Liver (tissue), 3 donors: ENCODE measurements at regions not wholly inside any gene's neighbourhood (a gene's known extent, or its start where the extent isn't known, plus 50 kb on each side); places are given as distances from the start of the nearest gene placed in this dataset.

ENCODE experiments used
- JUND ChIP-seq, 2 donors: IDR thresholded peaks; 2 replicates each; pipeline ENCODE4 v1.6.1; 2016; ENCODE audit warnings: antibody characterized with exemption in 2 of 2
- TF ChIP-seq, protein P1 (sequence below): fragments of 150-350 bp; IDR thresholded peaks from 2 replicates; pipeline ENCODE4 v1.5.1; 2017; ENCODE audit warnings: improper control_type of control experiment, low read depth, low read length; ENCODE audit not compliant: missing input control
- TF ChIP-seq, protein P2 (sequence below): IDR thresholded peaks from 2 replicates; pipeline ENCODE4 v1.6.1; 2016; ENCODE audit warnings: antibody characterized with exemption, mild to moderate bottlenecking
- TF ChIP-seq, protein P3 (sequence below): IDR thresholded peaks from 2 replicates; pipeline ENCODE4 v1.6.1; 2016; ENCODE audit warnings: antibody characterized with exemption
- donor health status: healthy.
- donor health status: healthy.

DNA sequence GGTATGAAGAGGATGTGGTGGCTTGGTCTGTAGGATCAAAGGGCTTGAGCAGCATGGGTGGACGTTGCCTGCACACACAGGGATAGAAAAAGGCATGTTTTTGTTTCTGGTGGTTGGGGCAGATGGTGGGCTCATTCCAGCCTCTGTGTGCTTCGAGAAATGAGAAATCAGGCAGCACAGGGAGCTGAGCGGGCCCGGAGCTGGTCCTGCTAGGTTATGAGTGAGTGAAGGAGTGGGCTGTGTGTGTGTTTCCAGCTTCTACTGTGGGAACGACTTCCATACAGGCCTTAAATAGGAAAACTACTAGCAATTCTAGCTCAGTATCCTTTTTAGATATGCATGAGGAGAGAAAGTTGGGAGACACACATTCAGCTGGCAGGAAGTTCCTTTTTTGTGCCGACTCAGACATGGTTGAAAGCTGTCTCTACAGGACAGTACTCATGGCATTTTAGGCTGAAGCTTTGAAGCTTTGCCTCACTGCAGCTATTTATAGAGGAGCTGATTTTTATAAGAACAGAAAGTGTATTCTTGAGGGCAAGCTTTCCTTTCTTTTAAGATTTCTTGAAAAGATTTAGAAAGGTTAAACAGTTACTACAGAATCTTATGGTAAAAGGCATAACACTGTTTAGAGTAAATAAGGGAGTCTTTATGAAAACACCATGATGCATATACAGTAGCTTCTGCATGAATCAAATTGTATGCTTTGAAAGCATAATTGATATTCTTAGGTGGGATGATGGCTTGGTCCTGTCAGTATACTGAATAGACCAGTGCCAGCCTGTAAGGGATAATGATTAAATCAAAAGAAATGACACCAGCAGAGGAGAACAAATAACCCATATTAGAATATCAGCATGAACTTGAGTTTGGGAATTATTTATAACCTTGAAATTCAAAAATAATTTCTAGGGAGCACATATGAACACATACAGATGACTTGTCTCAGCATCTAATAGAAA is 104.0 kb upstream of the MAN1A1 start:
- TF ChIP-seq JUND (IDR thresholded peaks at IDR 0.05), result no peak
- TF ChIP-seq, protein P1, sequence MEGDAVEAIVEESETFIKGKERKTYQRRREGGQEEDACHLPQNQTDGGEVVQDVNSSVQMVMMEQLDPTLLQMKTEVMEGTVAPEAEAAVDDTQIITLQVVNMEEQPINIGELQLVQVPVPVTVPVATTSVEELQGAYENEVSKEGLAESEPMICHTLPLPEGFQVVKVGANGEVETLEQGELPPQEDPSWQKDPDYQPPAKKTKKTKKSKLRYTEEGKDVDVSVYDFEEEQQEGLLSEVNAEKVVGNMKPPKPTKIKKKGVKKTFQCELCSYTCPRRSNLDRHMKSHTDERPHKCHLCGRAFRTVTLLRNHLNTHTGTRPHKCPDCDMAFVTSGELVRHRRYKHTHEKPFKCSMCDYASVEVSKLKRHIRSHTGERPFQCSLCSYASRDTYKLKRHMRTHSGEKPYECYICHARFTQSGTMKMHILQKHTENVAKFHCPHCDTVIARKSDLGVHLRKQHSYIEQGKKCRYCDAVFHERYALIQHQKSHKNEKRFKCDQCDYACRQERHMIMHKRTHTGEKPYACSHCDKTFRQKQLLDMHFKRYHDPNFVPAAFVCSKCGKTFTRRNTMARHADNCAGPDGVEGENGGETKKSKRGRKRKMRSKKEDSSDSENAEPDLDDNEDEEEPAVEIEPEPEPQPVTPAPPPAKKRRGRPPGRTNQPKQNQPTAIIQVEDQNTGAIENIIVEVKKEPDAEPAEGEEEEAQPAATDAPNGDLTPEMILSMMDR, result no peak
- TF ChIP-seq, protein P2, sequence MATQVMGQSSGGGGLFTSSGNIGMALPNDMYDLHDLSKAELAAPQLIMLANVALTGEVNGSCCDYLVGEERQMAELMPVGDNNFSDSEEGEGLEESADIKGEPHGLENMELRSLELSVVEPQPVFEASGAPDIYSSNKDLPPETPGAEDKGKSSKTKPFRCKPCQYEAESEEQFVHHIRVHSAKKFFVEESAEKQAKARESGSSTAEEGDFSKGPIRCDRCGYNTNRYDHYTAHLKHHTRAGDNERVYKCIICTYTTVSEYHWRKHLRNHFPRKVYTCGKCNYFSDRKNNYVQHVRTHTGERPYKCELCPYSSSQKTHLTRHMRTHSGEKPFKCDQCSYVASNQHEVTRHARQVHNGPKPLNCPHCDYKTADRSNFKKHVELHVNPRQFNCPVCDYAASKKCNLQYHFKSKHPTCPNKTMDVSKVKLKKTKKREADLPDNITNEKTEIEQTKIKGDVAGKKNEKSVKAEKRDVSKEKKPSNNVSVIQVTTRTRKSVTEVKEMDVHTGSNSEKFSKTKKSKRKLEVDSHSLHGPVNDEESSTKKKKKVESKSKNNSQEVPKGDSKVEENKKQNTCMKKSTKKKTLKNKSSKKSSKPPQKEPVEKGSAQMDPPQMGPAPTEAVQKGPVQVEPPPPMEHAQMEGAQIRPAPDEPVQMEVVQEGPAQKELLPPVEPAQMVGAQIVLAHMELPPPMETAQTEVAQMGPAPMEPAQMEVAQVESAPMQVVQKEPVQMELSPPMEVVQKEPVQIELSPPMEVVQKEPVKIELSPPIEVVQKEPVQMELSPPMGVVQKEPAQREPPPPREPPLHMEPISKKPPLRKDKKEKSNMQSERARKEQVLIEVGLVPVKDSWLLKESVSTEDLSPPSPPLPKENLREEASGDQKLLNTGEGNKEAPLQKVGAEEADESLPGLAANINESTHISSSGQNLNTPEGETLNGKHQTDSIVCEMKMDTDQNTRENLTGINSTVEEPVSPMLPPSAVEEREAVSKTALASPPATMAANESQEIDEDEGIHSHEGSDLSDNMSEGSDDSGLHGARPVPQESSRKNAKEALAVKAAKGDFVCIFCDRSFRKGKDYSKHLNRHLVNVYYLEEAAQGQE, result no peak
- TF ChIP-seq, protein P3, sequence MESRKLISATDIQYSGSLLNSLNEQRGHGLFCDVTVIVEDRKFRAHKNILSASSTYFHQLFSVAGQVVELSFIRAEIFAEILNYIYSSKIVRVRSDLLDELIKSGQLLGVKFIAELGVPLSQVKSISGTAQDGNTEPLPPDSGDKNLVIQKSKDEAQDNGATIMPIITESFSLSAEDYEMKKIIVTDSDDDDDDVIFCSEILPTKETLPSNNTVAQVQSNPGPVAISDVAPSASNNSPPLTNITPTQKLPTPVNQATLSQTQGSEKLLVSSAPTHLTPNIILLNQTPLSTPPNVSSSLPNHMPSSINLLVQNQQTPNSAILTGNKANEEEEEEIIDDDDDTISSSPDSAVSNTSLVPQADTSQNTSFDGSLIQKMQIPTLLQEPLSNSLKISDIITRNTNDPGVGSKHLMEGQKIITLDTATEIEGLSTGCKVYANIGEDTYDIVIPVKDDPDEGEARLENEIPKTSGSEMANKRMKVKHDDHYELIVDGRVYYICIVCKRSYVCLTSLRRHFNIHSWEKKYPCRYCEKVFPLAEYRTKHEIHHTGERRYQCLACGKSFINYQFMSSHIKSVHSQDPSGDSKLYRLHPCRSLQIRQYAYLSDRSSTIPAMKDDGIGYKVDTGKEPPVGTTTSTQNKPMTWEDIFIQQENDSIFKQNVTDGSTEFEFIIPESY, result no peak
